Epithelial cell of proximal tubule (primary cell): ENCODE measurements at regions not wholly inside any gene's neighbourhood (a gene's known extent, or its start where the extent isn't known, plus 50 kb on each side); places are given as distances from the start of the nearest gene placed in this dataset.
"Not testable (repeated sequence)": the region's sequence is repeated elsewhere in the genome, so short reads cannot be mapped to it uniquely, and the experiment has no call there.

Experiments used
- DNase-seq: peaks from one replicate; pipeline ENCODE4 v3.0.0-alpha.2; 2011; ENCODE audit warnings: low read depth
- H3K4me3 ChIP-seq: 2 replicates; pipeline ENCODE4 v1.5.1; 2011; ENCODE audit warnings: low read depth, mild to moderate bottlenecking, low read length
- CTCF ChIP-seq: conservative IDR thresholded peaks from 2 replicates; pipeline ENCODE4 v1.5.1; 2012; ENCODE audit warnings: low read depth, mild to moderate bottlenecking, low read length

- no peak for DNase-seq
- TF ChIP-seq CTCF, result no peak
- H3K4me3 ChIP-seq, result no peak overlapping the region
These were observed 138.1 kb downstream of the EMB start for GRCh38 chr5:50302815-50303490.

GRCh38 chr5:50301756-50302155, 139.3 kb downstream of the EMB start:
- DNase-seq, result no peak
- H3K4me3 ChIP-seq, result no peak overlapping the region
- no peak for TF ChIP-seq CTCF

GRCh38 chr5:50300878-50301277, 140.2 kb downstream of the EMB start:
- no peak for DNase-seq
- no peak for TF ChIP-seq CTCF
- H3K4me3 ChIP-seq, result no peak overlapping the region

GRCh38 chr5:50299896-50300295, 141.2 kb downstream of the EMB start:
- no peak for TF ChIP-seq CTCF
- no peak overlapping the region for H3K4me3 ChIP-seq
- DNase-seq, result no peak

- no peak for DNase-seq
- no peak overlapping the region for H3K4me3 ChIP-seq
- TF ChIP-seq CTCF, result no peak
These were observed 148.2 kb downstream of the EMB start for GRCh38 chr5:50292735-50293394.

GRCh38 chr5:50280461-50280860, 160.6 kb downstream of the EMB start:
- not testable (repeated sequence) for DNase-seq, H3K4me3 ChIP-seq
